ENCODE measurements at regions not wholly inside any gene's neighbourhood (a gene's known extent, or its start where the extent isn't known, plus 50 kb on each side); places are given as distances from the start of the nearest gene placed in this dataset.
"Not testable (repeated sequence)": the region's sequence is repeated elsewhere in the genome, so short reads cannot be mapped to it uniquely, and the experiment has no call there.

GRCh38 chr7:128561116-128561722 lies 84.7 kb downstream of the METTL2B start:
- not testable (repeated sequence) for H3K27me3 Mint-ChIP-seq; H3K9me3 Mint-ChIP-seq; H3K4me1 Mint-ChIP-seq (ENCODE audit: unreplicated experiment); DNase-seq (ENCODE audit: extremely low spot score, unreplicated experiment); H3K27ac Mint-ChIP-seq; H3K4me3 Mint-ChIP-seq
- peaks cover 14% of the 10 kb centered on the region for H3K36me3 Mint-ChIP-seq

- DNase-seq (ENCODE audit: extremely low spot score, unreplicated experiment); H3K27ac Mint-ChIP-seq; H3K9me3 Mint-ChIP-seq; H3K4me1 Mint-ChIP-seq (ENCODE audit: unreplicated experiment); H3K4me3 Mint-ChIP-seq; H3K27me3 Mint-ChIP-seq: not testable (repeated sequence)
- H3K36me3 Mint-ChIP-seq = peaks cover 14% of the 10 kb centered on the region
These were observed 86.2 kb downstream of the METTL2B start for GRCh38 chr7:128562795-128563194.

- H3K36me3 Mint-ChIP-seq = peaks cover 21% of the 10 kb centered on the region
- not testable (repeated sequence) for H3K4me3 Mint-ChIP-seq; DNase-seq (ENCODE audit: extremely low spot score, unreplicated experiment); H3K4me1 Mint-ChIP-seq (ENCODE audit: unreplicated experiment); H3K27me3 Mint-ChIP-seq; H3K9me3 Mint-ChIP-seq
- H3K27ac Mint-ChIP-seq = peak overlapping the region; percentile 32
These were observed 87.7 kb downstream of the METTL2B start for GRCh38 chr7:128564123-128564700.

GRCh38 chr7:128564932-128565864 lies 88.7 kb downstream of the METTL2B start:
- not testable (repeated sequence) for H3K9me3 Mint-ChIP-seq; H3K27me3 Mint-ChIP-seq; H3K27ac Mint-ChIP-seq; H3K4me1 Mint-ChIP-seq (ENCODE audit: unreplicated experiment); DNase-seq (ENCODE audit: extremely low spot score, unreplicated experiment); H3K4me3 Mint-ChIP-seq
- peaks cover 14% of the 10 kb centered on the region for H3K36me3 Mint-ChIP-seq

- not testable (repeated sequence) for H3K4me3 Mint-ChIP-seq; H3K27ac Mint-ChIP-seq; H3K27me3 Mint-ChIP-seq; DNase-seq (ENCODE audit: extremely low spot score, unreplicated experiment); H3K9me3 Mint-ChIP-seq; H3K4me1 Mint-ChIP-seq (ENCODE audit: unreplicated experiment)
- H3K36me3 Mint-ChIP-seq = peaks cover 27% of the 10 kb centered on the region
These were observed 96.8 kb upstream of the GARIN1A start for GRCh38 chr7:128575277-128575676.

- H3K36me3 Mint-ChIP-seq = peaks cover 23% of the 10 kb centered on the region
- H3K27ac Mint-ChIP-seq; H3K4me3 Mint-ChIP-seq; DNase-seq (ENCODE audit: extremely low spot score, unreplicated experiment); H3K4me1 Mint-ChIP-seq (ENCODE audit: unreplicated experiment); H3K9me3 Mint-ChIP-seq; H3K27me3 Mint-ChIP-seq: not testable (repeated sequence)
These were observed 95.1 kb upstream of the GARIN1A start for GRCh38 chr7:128576953-128577352.

GRCh38 chr7:128579843-128580242 lies 92.2 kb upstream of the GARIN1A start:
- H3K36me3 Mint-ChIP-seq = peaks cover 24% of the 10 kb centered on the region
- H3K9me3 Mint-ChIP-seq; DNase-seq (ENCODE audit: extremely low spot score, unreplicated experiment); H3K4me1 Mint-ChIP-seq (ENCODE audit: unreplicated experiment); H3K27me3 Mint-ChIP-seq; H3K27ac Mint-ChIP-seq; H3K4me3 Mint-ChIP-seq: not testable (repeated sequence)

GRCh38 chr7:128581100-128581499 lies 91.0 kb upstream of the GARIN1A start:
- H3K9me3 Mint-ChIP-seq; DNase-seq (ENCODE audit: extremely low spot score, unreplicated experiment); H3K27ac Mint-ChIP-seq; H3K27me3 Mint-ChIP-seq; H3K4me3 Mint-ChIP-seq; H3K4me1 Mint-ChIP-seq (ENCODE audit: unreplicated experiment): not testable (repeated sequence)
- peaks cover 16% of the 10 kb centered on the region for H3K36me3 Mint-ChIP-seq

GRCh38 chr7:128581825-128582561 lies 90.1 kb upstream of the GARIN1A start:
- not testable (repeated sequence) for H3K4me1 Mint-ChIP-seq (ENCODE audit: unreplicated experiment); DNase-seq (ENCODE audit: extremely low spot score, unreplicated experiment); H3K4me3 Mint-ChIP-seq; H3K27me3 Mint-ChIP-seq; H3K27ac Mint-ChIP-seq; H3K9me3 Mint-ChIP-seq
- H3K36me3 Mint-ChIP-seq = peaks cover 25% of the 10 kb centered on the region

- not testable (repeated sequence) for H3K4me3 Mint-ChIP-seq; H3K4me1 Mint-ChIP-seq (ENCODE audit: unreplicated experiment); DNase-seq (ENCODE audit: extremely low spot score, unreplicated experiment); H3K9me3 Mint-ChIP-seq; H3K27me3 Mint-ChIP-seq; H3K27ac Mint-ChIP-seq
- peaks cover 30% of the 10 kb centered on the region for H3K36me3 Mint-ChIP-seq
These were observed 85.4 kb upstream of the GARIN1A start for GRCh38 chr7:128586715-128587114.

Data from type B pancreatic cell (in vitro differentiated cells).